ENCODE measurements at regions not wholly inside any gene's neighbourhood (a gene's known extent, or its start where the extent isn't known, plus 50 kb on each side); places are given as distances from the start of the nearest gene placed in this dataset.

DNA sequence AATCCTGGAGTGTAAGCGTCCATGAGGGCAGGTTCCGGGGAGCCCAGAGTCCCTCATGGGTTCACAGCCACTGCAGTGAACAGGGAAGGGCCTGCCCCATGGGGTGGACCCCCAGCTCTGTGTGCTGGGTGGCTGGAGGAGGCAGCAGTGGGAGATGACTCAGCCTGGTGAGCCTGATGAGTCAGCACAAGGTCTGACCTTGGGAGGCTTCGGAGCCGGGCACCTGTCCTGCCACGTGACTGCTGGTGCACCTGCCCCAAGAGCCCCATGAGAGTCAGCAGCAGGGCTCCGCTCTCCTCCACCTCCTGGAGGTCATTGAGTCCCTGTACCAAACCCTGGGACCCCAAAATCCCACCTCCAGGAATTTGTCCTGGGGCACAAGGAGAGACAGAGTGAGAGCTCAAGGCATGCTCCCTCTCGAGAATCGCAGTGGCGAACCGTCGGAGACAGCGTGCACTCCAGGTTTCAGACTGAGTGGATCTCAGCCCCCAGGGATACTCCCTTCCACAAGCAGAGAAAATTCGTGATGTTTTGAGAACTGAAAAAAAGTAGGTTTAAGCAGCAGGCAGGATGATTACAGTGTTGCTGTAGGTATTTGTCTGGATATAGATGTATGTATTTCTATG is 1221.7 kb downstream of the BRD1 start:
- peak in 3 of 51 donors; percentile 6 to 36 (median 31) for DNase-seq

DNA sequence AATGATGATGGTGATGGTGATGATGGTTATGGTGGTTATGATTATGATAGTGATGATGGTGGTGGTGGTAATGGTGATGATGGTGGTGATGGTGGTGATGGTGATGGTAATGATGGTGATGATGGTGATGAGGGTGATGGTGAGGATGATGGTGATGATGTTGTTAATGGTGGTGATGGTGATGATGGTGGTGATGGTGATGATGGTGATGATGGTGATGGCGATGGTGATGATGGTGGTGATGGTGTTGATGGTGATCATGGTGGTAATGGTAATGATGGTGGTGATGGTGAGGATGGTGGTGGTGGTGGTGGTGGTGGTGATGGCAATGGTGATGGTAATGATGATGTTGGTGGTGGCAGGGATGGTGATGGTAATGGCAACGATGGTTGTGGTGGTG is 1222.5 kb downstream of the BRD1 start:
- no peak for DNase-seq

DNA sequence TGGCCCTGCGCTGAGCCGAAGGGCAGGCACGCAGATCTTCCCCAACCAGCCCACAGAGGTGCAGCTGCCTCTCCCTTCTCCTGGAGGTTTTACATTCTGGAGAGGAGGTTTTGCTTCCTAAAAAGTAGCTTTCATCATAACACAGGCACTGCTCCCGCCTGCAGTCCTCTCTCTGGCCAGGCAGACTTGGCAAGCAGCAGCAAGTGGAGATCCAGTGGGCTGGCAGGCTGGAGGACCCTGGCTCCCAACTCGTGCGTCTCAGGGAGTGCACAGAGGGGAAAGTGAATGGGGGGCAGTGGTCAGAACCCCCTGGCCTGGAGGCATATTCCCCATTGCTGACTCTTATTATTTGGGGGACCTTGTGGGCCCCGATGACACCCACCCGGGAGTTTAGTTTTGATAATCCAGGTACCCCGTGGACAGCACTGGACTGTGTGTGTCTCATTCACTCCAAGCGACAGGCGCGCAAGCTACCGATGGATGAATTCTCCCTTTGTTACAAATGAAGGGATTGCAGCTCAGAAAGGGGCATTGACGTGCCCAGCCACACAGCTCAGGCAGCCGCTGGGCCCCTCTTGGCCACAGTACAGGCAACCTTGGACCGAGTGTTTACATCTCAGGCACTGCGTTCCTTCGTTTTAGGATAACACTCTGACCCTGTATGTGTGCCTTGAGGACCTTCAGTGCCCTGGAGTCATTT is 1223.9 kb downstream of the BRD1 start:
- DNase-seq: peak in 25 of 51 donors; percentile 6 to 73 (median 46)

DNA sequence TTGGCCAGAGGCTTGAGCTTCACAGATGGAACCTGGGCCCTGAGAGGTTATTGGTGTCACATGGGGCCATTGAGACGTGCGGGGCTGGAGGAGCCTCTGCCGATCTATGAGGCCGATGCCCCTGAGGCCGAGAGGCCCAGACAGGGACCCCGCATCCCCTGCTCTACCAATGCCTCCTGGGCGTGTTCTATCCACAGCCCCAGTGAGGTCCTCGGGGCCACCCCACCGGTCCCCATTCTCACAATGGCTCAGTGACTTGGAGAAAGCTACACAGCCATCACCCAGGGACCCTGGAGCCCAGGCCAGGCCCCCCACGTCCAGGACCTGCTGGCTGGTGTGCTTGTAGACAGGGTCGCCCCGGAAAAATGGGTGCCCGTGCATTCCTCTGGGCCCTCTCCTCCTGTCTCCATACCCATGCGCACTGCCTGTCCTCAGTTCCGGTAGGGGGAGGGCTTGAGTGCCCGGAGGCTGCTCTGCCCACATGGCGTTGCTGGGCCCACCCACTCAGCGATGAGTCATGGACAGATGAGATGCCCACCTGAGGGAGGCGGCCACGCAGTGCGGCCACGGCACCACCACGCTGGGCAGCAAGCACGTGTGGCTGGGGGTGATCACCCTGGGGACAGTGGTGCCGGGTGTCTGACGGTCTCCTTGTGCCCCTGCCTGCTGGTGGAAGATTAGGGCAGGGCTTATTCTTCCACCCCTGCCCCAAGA is 1224.7 kb downstream of the BRD1 start:
- peak in 3 of 51 donors; percentile 23 to 29 (median 26) for DNase-seq

DNA sequence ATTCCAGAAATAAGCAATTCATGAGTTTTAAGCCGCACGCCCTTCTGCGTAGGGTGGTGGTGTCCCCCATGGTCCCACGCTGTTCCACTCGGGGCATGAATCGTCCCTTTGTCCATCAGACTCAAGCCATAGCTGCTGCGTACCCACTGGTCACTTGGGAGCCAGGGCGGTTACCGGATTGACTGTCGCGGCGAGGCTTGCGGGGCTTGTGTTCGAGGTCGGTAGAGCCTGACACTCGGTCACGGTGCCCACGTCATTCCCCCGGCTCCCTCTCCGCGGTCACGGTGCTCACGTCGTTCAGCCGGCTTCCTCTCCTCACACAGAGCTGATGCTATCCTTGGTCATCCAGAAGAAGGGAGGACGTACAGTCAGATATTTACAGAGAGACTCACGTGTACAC is 1227.0 kb downstream of the BRD1 start:
- DNase-seq: peak in 6 of 51 donors; percentile 11 to 38 (median 20)

DNA sequence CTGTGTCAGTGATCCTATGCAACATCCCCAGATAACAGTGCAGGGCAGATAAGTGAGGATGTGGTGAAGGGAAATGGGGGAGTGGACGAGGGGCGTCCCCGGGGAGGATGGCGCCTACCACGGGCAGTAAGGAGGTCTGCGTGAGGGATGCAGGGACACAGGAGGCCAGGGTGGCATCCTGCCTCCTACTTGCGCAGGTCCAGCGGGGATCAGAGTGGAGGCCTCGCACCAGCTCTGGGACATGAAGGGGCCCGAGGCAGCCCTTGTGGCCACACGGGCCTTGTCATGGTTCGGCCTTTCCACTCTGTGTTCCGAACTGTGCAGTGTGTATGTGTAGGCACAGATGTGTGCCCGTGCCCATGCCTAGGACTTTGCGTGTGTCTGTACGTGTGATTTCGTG is 1227.5 kb downstream of the BRD1 start:
- no peak for DNase-seq

DNA sequence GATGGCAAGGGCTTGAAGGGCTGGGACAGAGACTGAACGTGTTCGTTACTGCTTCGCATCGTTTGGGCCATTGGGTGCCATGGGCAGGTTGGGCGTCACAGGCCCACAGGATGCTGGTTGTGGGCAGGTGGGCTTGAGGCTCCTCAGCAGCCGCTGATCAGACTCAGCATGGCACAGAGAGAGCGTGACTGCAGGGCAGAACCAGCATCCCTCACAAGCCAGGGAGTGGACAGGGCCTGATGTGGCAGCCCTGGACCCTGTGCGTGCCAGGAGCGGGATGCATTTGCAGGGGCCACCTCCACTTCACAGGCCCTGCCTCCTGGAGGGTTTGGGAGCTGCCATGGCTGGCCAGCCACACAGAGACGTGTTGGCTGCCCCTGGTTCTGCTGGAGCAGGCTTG is 1228.3 kb downstream of the BRD1 start:
- no peak for DNase-seq

DNA sequence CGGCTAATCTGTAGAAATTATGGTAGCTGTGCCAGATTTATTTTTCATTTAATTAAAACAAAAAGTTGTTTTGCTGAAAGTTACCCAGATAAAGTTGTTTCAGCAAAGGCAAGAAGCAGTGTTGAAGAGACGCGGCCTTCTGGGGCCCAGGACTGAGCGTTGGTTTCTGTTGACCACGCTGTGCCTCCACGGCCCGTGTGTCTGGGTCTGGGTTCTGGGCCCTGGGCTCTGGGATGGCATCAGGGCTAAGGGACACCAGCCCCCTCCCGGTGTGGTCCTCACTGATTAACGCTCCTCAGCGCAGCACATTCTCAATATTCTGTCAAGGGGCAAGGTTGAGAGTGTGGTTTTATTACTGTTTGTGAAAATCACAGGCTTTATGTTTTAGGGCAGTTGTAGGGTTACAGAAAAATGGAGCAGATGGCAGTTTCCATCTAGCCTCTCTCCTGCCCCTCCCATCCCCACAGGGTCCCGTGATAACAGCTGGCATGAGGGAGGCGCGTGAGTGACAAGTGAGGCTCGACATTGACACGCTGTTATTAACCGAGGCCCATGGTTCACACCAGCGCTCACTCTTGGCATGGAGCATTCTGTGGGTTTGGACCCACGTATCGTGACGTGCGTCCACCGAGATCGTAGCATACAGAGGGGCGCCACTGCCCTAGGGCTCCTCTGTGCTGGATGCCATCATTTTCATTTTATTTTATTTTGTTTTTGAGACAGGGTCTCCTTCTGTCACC is 1231.4 kb downstream of the BRD1 start:
- DNase-seq: peak in 1 of 51 donors; percentile 29

DNA sequence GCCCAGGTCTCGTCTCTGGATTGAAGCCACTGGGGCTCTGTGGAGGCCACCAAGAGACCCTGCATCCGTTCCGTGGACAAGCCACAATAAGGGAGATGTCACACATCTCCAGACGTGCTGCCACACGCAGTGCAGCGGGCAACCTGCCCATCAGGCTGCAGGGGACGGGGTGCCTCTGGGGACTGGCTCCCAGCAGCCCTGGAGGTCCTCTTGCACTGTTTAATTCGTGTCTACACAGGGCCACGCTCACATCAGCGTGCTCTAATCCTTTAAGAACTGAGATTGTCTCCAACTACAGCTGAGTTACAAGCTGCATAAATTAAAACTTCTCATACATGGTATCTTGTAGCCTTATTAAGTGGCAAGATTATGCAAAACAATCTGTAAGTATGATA is 1232.2 kb downstream of the BRD1 start:
- no peak for DNase-seq

DNA sequence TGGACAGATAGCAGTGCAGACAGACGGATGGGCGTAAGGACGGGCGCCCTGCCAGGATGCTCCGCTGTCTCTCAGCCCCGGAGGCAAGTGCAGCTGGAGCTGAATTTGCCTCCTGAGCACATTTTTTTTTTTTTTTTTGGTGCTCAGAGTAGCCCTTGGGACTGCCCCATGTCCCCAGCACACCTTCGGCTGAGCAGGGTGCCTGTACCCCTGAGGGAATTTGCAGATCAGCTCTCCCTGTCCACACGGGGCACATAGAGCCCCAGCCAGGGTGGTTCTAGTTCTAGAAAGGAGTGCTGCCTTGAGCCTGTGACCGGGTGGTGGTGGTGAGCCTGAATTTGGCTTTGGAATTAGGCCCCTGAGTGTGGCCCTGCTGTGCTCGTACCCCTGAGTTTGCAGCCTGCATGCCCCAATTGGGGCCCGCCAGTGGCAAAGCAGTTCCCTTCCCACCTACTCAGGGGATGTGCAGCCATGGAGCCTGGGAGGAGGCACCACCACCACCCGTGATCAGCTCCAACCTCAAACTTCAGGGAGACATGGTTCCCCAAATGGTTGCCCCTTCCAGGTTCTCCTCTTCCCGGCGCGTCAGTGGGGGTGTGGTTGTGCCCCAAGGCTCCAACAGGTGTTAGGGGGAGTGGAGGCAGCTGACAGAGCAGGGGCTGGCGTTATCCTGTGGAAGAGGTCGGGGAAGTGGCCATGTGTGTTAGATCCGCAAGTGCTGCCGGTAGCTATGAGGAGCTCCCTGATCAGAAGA is 1232.7 kb downstream of the BRD1 start:
- DNase-seq: peak in 1 of 51 donors; percentile 27

DNA sequence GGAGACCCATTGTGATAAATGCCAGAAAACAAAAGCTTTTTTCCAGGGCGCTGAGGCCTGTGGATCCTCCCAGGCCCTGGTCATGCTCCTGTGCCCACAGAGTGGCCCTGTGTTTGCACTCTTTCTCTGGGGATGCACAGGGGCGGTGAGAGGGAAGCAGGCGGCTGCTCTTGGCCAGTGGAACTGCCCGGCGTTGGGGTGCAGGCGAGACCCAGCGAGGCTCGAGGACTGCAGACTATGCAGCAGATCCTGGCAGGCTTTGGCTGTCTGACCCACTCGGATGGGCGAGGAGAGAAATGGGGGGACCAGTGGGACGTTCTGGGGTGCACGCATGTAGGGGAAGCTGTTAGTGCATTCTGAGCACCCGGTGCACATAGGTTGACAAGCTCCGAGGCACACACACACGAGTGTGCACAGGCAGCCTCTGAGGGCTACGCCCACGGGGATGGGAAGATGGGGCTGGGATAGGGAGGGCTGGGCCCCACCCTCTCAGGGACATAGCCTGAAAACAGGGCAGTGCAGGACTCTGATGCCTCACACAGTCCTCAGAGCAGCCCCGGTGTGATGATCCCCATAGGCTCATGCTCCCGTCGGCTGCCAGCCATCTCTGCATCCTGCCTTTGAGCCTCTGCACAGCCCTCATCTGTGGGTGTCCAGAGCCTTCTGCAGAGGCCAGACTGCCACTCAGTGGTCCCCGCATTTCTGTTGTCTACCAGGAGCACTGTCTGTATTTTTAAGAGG is 1233.5 kb downstream of the BRD1 start:
- peak in 1 of 51 donors; percentile 29 for DNase-seq

DNA sequence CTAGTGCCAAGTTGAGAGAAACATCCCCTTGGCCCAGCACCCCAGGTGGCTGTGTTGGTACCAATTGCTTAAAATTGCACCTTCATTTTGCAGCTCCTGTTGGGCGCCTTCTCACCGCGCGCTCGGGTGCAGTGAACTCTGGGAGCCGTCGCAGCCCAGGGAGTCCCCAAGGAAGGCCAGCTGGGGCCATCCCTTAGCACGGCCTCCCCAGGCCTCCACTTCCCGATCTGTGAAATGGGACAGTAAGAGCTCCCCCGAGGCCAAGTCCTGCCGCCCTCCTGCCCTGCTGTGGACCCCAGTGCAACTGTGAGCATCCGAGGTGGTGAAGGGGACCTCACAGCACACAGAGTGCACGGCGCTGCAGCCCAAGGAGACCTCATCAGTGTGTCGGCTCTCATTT is 1234.1 kb downstream of the BRD1 start:
- DNase-seq: no peak

DNA sequence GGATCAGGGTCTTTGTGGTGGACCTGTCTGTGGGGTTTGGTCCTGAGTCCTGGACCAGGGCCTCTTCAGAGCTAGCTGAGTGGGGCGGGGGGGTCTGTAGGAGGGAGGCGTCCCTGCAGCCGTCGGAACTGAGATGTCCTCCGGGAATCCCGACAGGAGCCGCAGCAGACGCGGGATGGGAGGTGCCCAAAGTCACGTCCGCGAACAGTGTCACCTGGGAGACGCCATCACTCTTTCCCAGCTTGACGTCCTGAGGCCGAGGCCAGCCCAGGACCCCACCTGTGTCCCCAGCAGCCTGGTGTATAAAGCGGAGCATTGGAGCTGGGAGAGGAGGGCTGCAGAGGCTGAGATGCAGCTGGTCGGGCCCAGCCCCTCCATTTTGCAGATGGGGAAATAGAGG is 1234.7 kb downstream of the BRD1 start:
- DNase-seq: no peak

DNA sequence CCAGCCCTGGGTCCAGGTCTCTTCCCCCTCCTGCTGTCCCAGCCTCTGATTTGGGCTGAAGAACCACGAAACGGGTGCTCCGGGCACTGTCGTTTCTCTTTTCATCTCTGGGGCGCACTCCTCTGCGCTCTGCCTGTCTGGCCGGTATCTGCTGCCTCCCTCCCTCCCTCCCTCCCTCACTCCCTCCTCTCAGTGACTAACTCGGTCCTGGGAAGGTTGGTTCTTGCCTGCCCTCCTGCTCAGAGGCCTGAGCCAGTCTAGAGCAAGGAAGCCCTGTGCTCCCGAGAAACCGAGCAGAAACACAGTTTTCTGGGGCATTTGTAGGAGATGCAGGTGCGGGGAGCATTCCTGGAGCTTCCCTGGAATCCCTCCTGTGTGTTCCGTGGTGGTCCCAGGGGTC is 1235.2 kb downstream of the BRD1 start:
- no peak for DNase-seq

DNA sequence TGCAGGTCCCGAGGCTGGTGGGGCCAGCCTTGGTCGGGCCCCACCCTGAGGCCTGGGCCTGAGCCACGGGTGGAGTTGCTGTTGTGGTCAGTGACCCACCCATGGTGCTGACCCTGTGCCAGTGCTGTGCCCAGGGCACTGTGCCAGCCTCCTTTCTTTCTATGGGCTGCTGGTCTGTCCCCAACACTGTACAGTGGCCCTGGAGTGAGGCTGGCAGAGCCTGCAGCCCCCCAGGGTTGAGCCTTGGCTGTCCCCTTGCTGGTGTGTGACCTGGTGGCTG is 1235.7 kb downstream of the BRD1 start:
- no peak for DNase-seq

DNA sequence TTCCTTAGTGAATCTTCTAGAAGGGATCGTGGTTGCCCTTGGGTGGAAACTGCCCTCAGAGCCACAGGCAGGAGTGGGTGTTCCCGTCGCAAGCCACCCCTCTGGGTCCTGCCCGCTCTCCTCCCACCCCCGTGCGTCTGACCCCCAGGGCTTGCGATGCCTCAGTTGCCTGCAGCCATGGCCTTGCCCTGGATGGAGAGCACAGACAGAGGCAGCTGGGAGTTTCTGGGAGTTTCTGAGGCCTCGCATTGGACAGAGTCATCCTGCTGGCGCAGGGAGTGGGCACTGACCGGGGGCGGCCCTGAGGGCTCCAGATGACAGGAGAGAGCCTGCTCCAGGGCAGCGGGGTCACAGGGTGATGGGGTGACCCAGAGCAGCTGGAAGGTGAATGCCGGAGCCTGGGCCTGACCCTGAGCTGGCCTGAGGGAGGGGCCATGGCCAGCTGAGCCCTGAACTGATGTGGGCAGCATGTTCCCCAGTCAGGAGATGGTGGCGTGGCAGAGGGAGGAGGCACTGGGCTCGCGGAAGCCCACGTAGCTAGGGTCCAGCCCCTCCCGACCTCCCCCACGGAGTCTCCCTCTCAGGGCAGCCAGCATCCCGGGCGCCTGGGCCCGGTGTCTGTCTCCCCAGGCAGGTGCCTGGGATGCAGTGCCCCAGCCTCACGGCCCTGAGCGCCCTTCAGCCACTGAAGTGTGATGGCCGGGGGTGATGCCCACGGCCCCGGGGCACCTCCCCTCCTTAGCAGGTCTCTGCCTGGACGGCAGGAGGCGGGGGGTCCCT is 1236.2 kb downstream of the BRD1 start:
- no peak for DNase-seq

DNA sequence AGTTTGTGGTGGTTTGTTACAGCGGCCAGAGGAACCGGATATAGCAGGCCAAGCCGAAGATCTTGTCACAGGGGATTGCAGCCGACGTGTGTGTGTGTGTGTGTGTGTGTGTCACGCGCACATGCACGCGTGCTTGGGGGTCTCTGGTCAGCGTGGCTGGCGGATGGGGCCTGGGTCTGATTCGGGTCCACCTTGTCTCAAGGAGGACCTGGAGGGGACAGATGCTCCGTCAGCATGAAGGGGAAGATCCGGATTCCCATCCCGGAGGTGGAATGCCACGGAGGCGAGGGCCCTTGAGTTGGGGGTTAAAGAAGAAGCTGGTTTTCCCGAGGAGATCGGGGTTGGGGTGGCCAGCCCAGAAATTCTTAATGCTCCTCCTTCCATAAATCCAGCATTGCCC is 1237.8 kb downstream of the BRD1 start:
- no peak for DNase-seq

DNA sequence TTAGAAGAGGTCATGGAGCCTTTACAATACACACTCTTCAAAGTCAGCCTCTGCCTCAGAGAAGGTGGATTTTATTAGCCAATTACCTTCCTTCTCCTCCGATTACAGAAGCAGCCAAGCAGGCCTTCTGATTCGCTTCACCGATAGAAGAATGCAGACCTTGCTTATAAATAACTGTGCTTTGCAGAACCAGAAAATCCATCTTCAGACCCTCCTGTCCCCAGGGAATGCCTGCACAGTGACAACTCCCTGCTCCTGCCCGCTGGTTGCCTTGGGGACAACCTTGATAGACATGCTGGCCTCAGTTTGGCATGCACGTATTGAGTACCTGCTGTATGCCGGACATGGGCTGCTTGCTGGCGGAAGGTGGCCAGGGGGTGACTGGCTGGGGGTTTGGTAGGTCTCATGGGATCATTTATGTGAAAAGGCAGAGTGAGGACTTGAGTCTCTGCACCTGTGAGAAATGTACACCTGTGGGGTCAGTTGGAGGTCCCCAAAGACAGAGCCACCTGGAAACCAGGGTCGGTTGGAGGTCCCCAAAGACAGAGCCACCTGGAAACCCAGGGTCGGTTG is 1238.7 kb downstream of the BRD1 start:
- no peak for DNase-seq

DNA sequence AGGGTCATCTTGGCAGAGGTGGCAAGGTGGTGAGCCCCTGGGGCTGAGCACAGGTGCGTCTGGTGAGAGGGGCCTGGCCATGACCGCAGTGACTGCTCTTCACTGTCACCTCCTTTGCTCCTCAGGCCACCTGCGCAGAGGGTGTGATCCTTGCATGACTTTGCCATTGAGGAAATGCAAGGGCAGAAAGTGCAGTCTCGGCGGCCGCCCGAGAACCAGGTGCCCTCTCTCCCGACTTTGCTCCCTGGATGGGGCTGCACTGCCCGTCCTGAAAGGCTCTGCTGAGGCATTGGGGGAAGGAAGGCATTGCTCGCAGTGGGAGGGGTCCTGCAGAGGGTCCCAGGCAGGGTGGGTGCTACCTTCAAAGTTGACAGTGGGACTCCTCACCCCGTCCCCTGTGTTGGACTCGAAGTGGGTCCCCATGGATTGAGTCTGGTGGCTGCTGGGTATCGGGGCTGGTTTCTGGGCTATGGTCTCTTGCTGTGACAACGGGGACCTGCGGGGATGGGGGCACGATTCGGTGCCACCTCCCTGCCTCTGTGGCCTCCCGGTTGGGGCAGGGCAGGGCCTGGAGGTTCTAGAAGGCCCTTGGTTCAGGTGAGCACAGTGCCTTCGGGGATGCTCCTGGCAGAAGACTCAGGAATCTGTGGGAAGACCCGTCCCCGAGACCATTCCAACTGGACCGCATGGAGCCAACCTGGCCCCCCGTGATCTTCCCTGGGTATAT is 1239.4 kb downstream of the BRD1 start:
- DNase-seq: no peak

Measured in hypothalamus (tissue), 51 donors.